NCI-H82 (cell line): ENCODE measurements at regions not wholly inside any gene's neighbourhood (a gene's known extent, or its start where the extent isn't known, plus 50 kb on each side); places are given as distances from the start of the nearest gene placed in this dataset.
A peak's percentile ranks its signal among the peaks of the same experiment; 100 is the strongest.

Experiments used
- DNase-seq: peaks from one replicate; lab custom pipeline; 2025; lab: John Stamatoyannopoulos, UW

- DNase-seq, result no peak
Measured at GRCh38 chr7:15916681-15917380, 230.3 kb upstream of the MEOX2 start.

- no peak for DNase-seq
Measured at GRCh38 chr7:15915686-15916293, 229.3 kb upstream of the MEOX2 start.

- no peak for DNase-seq
Measured at GRCh38 chr7:15914611-15915010, 228.1 kb upstream of the MEOX2 start.

- DNase-seq, result no peak
Measured at GRCh38 chr7:15906436-15906835, 220.0 kb upstream of the MEOX2 start.

- no peak for DNase-seq
Measured at GRCh38 chr7:15905251-15906040, 219.0 kb upstream of the MEOX2 start.

- no peak for DNase-seq
Measured at GRCh38 chr7:15891151-15891881, 204.8 kb upstream of the MEOX2 start.

- peak; percentile 56 for DNase-seq
Measured at GRCh38 chr7:15889507-15889906, 203.0 kb upstream of the MEOX2 start.

GRCh38 chr7:15888090-15888489 lies 201.6 kb upstream of the MEOX2 start:
- DNase-seq, result no peak

GRCh38 chr7:15886626-15887025 lies 200.1 kb upstream of the MEOX2 start:
- no peak for DNase-seq

- no peak for DNase-seq
Measured at GRCh38 chr7:15885678-15886077, 199.2 kb upstream of the MEOX2 start.

- DNase-seq, result no peak
Measured at GRCh38 chr7:15874774-15875173, 188.3 kb upstream of the MEOX2 start.

- DNase-seq, result no peak
Measured at GRCh38 chr7:15870347-15870746, 183.9 kb upstream of the MEOX2 start.

- no peak for DNase-seq
Measured at GRCh38 chr7:15867441-15867840, 181.0 kb upstream of the MEOX2 start.

GRCh38 chr7:15866753-15867152 lies 180.3 kb upstream of the MEOX2 start:
- no peak for DNase-seq

- DNase-seq, result peak; percentile 95
Measured at GRCh38 chr7:15864626-15864991, 178.1 kb upstream of the MEOX2 start.

- DNase-seq, result peak; percentile 19
Measured at GRCh38 chr7:15863951-15864625, 177.6 kb upstream of the MEOX2 start.

- DNase-seq, result no peak
Measured at GRCh38 chr7:15862781-15863165, 176.3 kb upstream of the MEOX2 start.

- no peak for DNase-seq
Measured at GRCh38 chr7:15862016-15862780, 175.7 kb upstream of the MEOX2 start.

- no peak for DNase-seq
Measured at GRCh38 chr7:15860264-15860949, 173.9 kb upstream of the MEOX2 start.

GRCh38 chr7:15857026-15857425 lies 170.5 kb upstream of the MEOX2 start:
- no peak for DNase-seq

GRCh38 chr7:15856311-15856710 lies 169.8 kb upstream of the MEOX2 start:
- DNase-seq, result no peak
